Astrocyte (in vitro differentiated cells and primary cell): ENCODE measurements at regions not wholly inside any gene's neighbourhood (a gene's known extent, or its start where the extent isn't known, plus 50 kb on each side); places are given as distances from the start of the nearest gene placed in this dataset.

Source experiments
- CTCF ChIP-seq: IDR thresholded peaks from 2 replicates; pipeline ENCODE4 v1.5.1; 2011; ENCODE audit warnings: low read depth, mild to moderate bottlenecking, inconsistent platforms, low read length, moderate library complexity; ENCODE audit not compliant: insufficient read depth
- EZH2 ChIP-seq: IDR thresholded peaks from 2 replicates; pipeline ENCODE4 v1.6.1; 2012; ENCODE audit warnings: mild to moderate bottlenecking, low read length, inconsistent platforms; ENCODE audit not compliant: insufficient read depth

DNA sequence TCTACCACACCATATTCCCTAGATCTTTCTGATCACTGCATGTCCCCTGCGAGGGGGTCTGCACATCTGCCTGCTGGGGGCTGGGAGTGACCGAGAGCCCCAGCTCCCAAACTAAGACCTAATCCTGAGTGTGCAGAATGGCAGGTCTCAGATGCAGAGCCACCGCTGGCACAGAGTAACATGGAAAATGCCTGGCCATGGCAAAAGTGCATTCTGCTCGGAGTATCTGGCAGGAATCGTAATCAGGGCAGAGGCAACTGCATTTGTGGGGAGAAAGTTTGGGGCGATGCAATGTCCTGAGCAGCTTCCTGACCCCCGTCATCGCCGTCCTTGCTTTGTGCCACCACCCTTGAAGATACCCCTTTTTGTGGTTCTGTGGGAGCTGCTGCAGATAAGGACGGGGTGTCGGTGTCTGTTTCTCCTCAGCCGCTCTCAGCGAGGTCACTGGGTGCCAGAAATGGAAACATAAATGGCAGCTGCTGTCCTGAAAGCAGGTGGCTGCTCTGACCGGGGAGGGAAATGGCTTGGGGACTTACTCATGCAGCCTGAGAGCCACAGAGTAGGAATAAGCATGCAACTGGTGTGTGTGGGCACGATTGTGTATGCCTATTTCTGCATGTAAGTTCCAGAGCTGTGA is 157.9 kb downstream of the LY86 start:
- TF ChIP-seq CTCF (no peak), EZH2 (no peak)
